ENCODE measurements at regions not wholly inside any gene's neighbourhood (a gene's known extent, or its start where the extent isn't known, plus 50 kb on each side); places are given as distances from the start of the nearest gene placed in this dataset.

DNA sequence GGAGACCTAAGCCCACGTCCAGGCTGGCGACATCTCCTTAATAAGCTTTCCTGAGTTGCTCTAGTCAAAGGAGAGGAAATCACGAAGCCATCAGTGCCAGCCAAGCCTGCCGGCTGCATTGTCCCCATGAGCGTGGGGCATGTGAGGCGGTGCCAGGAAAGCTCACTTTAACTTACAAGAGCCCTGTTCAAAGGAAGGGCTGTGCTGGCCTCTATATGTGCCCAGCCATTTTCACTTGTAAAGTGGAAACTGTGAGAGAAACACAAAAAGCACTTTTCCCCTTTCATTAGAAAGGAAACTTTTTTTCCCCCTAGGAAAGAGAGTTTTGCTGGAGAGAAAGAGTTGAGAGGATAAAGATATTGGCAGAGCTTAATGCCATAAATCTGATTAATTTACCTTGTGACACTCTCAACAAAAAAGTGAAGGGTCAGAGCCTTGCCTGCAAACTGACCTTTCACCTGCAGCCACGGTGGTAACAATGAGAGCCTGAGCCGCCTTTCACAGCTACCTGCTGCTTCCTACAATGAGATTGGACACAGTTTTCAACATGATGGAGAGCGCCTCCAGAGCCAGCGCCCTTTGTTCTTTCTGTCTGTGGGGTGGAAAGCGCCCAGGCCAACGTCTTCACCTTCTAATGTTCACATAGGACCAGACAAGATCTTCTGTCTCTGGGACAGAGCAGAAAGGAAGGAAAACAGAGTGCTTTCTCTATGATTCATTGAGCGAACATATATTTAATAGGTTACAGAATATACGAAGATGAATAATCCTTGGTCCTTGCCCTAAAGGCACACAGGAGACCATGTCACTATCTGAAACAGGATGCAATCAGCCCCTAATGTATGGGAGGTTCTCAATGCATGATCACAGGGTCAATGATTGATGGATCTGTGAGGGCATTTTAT, 233.1 kb upstream of the HES1 start:
- no peak overlapping the region for H3K27ac ChIP-seq
- TF ChIP-seq, protein P1, sequence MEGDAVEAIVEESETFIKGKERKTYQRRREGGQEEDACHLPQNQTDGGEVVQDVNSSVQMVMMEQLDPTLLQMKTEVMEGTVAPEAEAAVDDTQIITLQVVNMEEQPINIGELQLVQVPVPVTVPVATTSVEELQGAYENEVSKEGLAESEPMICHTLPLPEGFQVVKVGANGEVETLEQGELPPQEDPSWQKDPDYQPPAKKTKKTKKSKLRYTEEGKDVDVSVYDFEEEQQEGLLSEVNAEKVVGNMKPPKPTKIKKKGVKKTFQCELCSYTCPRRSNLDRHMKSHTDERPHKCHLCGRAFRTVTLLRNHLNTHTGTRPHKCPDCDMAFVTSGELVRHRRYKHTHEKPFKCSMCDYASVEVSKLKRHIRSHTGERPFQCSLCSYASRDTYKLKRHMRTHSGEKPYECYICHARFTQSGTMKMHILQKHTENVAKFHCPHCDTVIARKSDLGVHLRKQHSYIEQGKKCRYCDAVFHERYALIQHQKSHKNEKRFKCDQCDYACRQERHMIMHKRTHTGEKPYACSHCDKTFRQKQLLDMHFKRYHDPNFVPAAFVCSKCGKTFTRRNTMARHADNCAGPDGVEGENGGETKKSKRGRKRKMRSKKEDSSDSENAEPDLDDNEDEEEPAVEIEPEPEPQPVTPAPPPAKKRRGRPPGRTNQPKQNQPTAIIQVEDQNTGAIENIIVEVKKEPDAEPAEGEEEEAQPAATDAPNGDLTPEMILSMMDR (conservative IDR thresholded peaks at IDR 0.05): no peak

DNA sequence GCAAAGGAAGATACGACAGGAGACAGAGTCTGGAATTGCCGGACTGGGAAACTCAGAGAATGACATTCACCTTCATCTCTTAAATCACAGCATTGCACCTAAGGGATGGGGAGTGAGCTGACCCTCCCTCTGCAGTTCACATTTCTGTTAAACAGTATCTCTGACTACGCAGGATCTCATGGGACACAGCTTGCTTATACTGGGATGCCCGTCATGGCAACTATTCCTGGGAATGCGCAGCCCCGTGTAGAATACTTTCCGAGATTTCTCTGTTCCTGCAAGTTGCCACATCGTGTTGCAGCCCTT, 232.5 kb upstream of the HES1 start:
- H3K27ac ChIP-seq: no peak overlapping the region
- TF ChIP-seq, protein P1 (conservative IDR thresholded peaks at IDR 0.05): no peak

DNA sequence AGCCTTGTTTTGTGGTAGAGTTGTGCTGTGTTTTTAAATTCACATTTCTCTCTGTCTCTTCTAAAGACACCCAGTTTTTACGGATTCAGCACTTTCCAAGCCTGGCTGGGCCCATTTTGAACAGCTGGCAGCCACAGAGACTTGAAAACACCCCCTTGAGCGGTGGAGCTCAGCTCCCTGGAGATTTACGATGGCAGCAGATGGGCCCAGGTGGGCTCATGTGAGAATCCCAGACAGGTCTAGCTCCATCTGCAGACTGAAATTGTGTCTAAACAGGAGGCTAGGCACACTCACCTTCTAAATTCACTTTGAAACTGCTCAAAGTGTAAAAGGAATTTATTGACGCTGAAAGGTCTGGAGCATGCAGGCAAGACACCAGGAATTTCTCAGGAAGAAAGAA, 232.0 kb upstream of the HES1 start:
- TF ChIP-seq, protein P1 (conservative IDR thresholded peaks at IDR 0.05): no peak
- H3K27ac ChIP-seq: no peak overlapping the region

DNA sequence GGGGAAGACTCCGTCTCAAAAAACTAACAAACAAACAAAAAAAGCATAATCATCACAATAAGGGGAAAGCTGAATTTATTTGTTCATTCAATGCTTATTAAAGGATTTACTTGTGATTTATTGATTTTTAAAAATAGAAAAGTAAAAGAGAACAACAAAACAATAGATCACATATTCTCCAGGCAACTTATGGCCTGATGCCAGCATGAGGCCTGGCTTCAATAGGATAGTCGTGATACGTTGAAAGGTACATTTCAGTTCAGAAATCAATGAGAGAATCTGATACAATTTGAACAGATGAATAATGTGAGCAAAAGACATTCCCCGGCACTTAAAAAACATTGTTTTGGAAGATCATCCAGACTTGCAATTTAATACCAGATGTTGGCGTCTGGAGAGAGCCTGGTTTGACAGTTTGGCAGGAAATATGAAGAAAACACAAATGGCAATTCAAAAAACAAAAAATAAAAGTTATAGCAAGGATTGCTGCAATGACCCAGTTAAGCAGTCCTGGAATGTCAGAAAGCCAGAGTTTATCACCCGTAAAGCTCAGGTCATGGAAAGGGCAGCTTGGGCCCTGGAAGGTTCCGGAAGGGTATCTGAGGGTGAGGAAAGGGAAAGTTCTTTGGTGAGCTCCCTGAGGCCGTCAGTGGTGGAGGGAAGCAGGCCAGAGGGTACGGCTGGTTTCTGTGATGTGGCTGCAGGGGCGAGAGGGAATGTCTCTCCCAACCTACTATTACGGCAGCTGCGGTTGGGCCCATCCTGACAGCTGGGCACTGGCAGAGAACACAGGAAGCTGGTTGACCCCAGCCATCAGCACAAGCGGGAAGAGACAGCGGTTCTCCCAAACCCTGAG, 230.2 kb upstream of the HES1 start:
- no peak overlapping the region for H3K27ac ChIP-seq
- TF ChIP-seq, protein P1 (conservative IDR thresholded peaks at IDR 0.05): no peak

DNA sequence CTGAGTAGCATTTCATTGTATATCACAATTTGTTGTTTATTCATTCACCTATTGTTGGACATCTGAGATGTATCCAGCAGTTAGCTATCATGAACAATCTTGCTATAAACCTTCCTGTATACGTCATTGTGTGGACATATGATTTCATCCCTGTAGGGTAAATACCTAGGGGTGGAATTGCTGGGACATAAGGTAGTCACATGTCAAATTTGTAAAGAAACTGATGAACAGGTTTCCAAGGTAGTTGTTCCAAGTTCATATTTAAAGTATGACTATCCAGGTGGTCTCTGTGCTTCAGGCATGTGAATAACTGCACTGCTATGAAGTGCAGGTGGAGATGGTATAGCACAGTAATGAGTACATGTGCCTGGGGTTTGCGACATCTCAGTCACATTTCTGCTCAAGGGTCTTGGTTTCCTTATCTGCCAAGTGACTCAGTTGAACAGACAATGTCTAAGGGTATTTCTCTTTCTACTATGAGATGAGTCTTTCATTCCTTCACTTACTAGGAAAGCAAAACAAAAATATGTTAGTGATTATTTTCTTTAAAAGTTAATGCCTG, 229.0 kb upstream of the HES1 start:
- no peak overlapping the region for H3K27ac ChIP-seq
- TF ChIP-seq, protein P1 (conservative IDR thresholded peaks at IDR 0.05): no peak

DNA sequence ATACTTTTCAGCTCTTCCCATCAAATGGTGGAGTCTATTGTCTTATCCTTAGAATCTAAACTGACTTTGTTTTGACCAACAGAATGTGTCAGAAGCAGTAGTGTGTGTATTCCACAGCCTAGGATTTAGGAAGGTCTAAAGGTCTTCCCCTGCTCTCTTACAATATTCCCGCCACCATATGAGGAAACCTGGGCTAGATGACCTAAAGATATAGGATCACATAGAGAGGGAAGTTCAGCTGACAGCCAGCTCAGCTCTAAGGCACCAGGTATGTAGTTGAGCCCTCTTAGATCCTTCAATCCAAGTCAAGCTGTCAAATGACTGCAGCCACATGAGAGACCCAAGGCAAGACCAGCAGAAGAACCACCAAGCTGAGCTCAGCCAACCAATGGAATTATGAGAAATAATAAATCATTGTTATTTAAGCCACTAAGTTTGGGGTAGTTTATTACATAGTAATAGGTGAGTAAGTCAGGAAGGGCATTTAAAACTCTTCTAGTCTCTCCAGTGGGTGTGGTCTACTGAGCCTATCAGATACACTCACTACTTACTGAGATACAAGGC, 227.7 kb upstream of the HES1 start:
- TF ChIP-seq, protein P1 (conservative IDR thresholded peaks at IDR 0.05): no peak
- H3K27ac ChIP-seq: no peak overlapping the region

DNA sequence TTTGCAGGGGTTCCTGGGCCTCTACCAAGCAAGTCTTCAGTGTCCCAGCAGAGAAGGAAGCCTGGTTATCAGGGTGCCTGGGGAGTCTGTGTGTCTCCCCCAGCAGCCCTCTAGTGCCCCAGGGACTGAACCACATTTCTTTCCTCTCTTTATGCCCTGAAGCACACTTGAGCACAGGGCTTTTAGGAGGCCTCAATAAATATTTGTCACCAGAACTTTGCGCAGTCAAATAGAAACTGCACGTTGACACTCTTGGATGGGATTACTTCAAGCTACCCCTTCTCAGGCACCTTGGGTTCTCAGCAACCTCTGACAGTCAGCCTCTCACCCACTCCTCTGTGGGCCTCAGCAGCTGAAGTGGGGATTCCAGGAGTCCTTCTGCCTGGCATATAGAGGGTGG, 226.6 kb upstream of the HES1 start:
- TF ChIP-seq, protein P1 (conservative IDR thresholded peaks at IDR 0.05): no peak
- H3K27ac ChIP-seq: no peak overlapping the region

Data from VCaP (cell line).